ENCODE measurements at regions not wholly inside any gene's neighbourhood (a gene's known extent, or its start where the extent isn't known, plus 50 kb on each side); places are given as distances from the start of the nearest gene placed in this dataset.

DNA sequence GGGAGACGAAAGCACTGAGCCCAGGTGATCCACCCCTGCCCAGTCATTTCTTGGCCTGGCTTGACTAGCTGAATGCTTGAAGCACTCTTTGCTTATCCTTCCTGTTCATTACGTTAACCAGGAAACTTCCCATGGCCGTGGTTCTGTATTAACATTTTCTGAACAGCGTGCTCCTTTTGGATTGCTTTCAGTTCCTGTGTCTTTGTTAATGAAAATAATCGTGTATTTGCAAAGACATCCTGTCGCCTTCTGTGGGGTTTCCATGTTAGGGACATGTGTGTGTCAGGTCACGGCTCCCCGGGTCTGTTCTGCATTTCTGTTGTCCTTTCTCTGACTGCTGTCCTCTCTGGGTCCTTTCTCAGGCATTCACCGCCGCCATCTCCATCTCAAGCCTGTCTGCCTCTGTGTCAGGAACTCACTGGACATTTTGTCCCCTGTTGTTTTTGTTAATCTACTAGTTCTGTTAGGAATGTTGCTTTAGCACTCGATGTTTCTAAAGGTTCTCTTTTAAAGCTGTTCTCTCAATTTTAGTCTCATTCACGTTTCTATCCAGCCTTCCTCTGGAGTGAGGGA lies 434.1 kb upstream of the HS6ST1 start:
- TF ChIP-seq, protein P1, sequence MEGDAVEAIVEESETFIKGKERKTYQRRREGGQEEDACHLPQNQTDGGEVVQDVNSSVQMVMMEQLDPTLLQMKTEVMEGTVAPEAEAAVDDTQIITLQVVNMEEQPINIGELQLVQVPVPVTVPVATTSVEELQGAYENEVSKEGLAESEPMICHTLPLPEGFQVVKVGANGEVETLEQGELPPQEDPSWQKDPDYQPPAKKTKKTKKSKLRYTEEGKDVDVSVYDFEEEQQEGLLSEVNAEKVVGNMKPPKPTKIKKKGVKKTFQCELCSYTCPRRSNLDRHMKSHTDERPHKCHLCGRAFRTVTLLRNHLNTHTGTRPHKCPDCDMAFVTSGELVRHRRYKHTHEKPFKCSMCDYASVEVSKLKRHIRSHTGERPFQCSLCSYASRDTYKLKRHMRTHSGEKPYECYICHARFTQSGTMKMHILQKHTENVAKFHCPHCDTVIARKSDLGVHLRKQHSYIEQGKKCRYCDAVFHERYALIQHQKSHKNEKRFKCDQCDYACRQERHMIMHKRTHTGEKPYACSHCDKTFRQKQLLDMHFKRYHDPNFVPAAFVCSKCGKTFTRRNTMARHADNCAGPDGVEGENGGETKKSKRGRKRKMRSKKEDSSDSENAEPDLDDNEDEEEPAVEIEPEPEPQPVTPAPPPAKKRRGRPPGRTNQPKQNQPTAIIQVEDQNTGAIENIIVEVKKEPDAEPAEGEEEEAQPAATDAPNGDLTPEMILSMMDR (IDR thresholded peaks at IDR 0.05; ENCODE audit: low read depth, low read length, poor library complexity, severe bottlenecking) = no peak
- TF ChIP-seq EZH2phosphoT487 (IDR thresholded peaks at IDR 0.05; ENCODE audit: borderline replicate concordance, low read length) = no peak

Measured in DOHH2 (cell line).